H9 (cell line): ENCODE measurements at regions not wholly inside any gene's neighbourhood (a gene's known extent, or its start where the extent isn't known, plus 50 kb on each side); places are given as distances from the start of the nearest gene placed in this dataset.

Experiments
- DNase-seq: peaks from one replicate; pipeline ENCODE4 v3.0.0-alpha.2; 2017
- H2AFZ ChIP-seq: one replicate; pipeline ENCODE4 v1.6.1; 2013; ENCODE audit warnings: mild to moderate bottlenecking, low read length, control low read depth, moderate library complexity
- H2AK5ac ChIP-seq: 2 replicates; pipeline ENCODE4 v1.6.1; 2013; ENCODE audit warnings: low read length, control low read depth, mixed read lengths; ENCODE audit not compliant: insufficient read length
- H2BK120ac ChIP-seq: one replicate; pipeline ENCODE4 v1.6.1; 2013; ENCODE audit warnings: low read depth, mild to moderate bottlenecking, low read length, control low read depth, inconsistent platforms; ENCODE audit not compliant: poor library complexity, severe bottlenecking
- H2BK12ac ChIP-seq: 2 replicates; pipeline ENCODE4 v1.6.1; 2013; ENCODE audit warnings: low read length, control low read depth, mixed read lengths, low read depth; ENCODE audit not compliant: insufficient read length
- H2BK15ac ChIP-seq: 2 replicates; pipeline ENCODE4 v1.6.1; 2013; ENCODE audit warnings: low read depth, low read length, control low read depth
- H2BK20ac ChIP-seq: one replicate; pipeline ENCODE4 v1.6.1; 2013; ENCODE audit warnings: low read depth, mild to moderate bottlenecking, low read length, control low read depth, inconsistent platforms; ENCODE audit not compliant: poor library complexity, severe bottlenecking
- H2BK5ac ChIP-seq: 2 replicates; pipeline ENCODE4 v1.6.1; 2013; ENCODE audit warnings: low read length, control low read depth, mixed read lengths; ENCODE audit not compliant: insufficient read length
- H3K14ac ChIP-seq: 2 replicates; pipeline ENCODE4 v1.6.1; 2013; ENCODE audit warnings: low read length, control low read depth; ENCODE audit not compliant: insufficient read depth
- H3K18ac ChIP-seq: 2 replicates; pipeline ENCODE4 v1.6.1; 2013; ENCODE audit warnings: low read depth, mild to moderate bottlenecking, mixed read lengths, low read length, control low read depth; ENCODE audit not compliant: insufficient read length
- H3K23ac ChIP-seq: 2 replicates; pipeline ENCODE4 v1.6.1; 2013; ENCODE audit warnings: low read length, control low read depth, mixed read lengths, low read depth; ENCODE audit not compliant: insufficient read length
- H3K23me2 ChIP-seq: 2 replicates; pipeline ENCODE4 v1.6.1; 2013; ENCODE audit warnings: low read depth, mild to moderate bottlenecking, mixed read lengths, low read length, control low read depth; ENCODE audit not compliant: insufficient read length, poor library complexity, severe bottlenecking
- H3K27ac ChIP-seq: 2 replicates; pipeline ENCODE4 v1.5.1; 2013; ENCODE audit warnings: low read length, control low read depth, mixed read lengths, low read depth; ENCODE audit not compliant: insufficient read length
- H3K27me3 ChIP-seq: 2 replicates; pipeline ENCODE4 v1.6.1; 2013; ENCODE audit warnings: low read length, control low read depth, inconsistent platforms; ENCODE audit not compliant: insufficient read depth
- H3K4ac ChIP-seq: 2 replicates; pipeline ENCODE4 v1.6.1; 2013; ENCODE audit warnings: low read depth, mild to moderate bottlenecking, control low read depth, inconsistent platforms, low read length, moderate library complexity
- H3K4me1 ChIP-seq: 2 replicates; pipeline ENCODE4 v1.6.1; 2013; ENCODE audit warnings: low read length, control low read depth, inconsistent platforms; ENCODE audit not compliant: insufficient read depth
- H3K4me2 ChIP-seq: 2 replicates; pipeline ENCODE4 v1.6.1; 2013; ENCODE audit warnings: low read length, control low read depth, mixed read lengths; ENCODE audit not compliant: insufficient read length, insufficient read depth
- H3K56ac ChIP-seq: 2 replicates; pipeline ENCODE4 v1.6.1; 2013; ENCODE audit warnings: low read depth, mild to moderate bottlenecking, mixed read lengths, low read length, control low read depth; ENCODE audit not compliant: insufficient read length
- H3K79me1 ChIP-seq: 2 replicates; pipeline ENCODE4 v1.6.1; 2013; ENCODE audit warnings: low read depth, mild to moderate bottlenecking, moderate library complexity, low read length, control low read depth, inconsistent platforms; ENCODE audit not compliant: insufficient read depth, poor library complexity, severe bottlenecking
- H3K79me2 ChIP-seq: 2 replicates; pipeline ENCODE4 v1.6.1; 2013; ENCODE audit warnings: low read length, control low read depth, inconsistent platforms; ENCODE audit not compliant: insufficient read depth
- H3K9ac ChIP-seq: 2 replicates; pipeline ENCODE4 v1.6.1; 2013; ENCODE audit warnings: low read length, control low read depth, mixed read lengths; ENCODE audit not compliant: insufficient read length; ENCODE audit errors: extremely low read depth
- H3K9me3 ChIP-seq: one replicate; pipeline ENCODE4 v1.6.1; 2013; ENCODE audit warnings: low read depth, low read length, inconsistent platforms; ENCODE audit not compliant: control insufficient read depth
- H3T11ph ChIP-seq: one replicate; pipeline ENCODE4 v1.6.1; 2013; ENCODE audit warnings: mild to moderate bottlenecking, low read length, control low read depth, inconsistent platforms
- H4K20me1 ChIP-seq: one replicate; pipeline ENCODE4 v1.6.1; 2013; ENCODE audit not compliant: control insufficient read depth, insufficient read length, insufficient read depth
- H4K5ac ChIP-seq: 2 replicates; pipeline ENCODE4 v1.6.1; 2013; ENCODE audit warnings: low read depth, mild to moderate bottlenecking, mixed read lengths, low read length, control low read depth; ENCODE audit not compliant: insufficient read length
- H4K8ac ChIP-seq: replicated peaks from 2 replicates; pipeline ENCODE4 v1.6.1; 2013; ENCODE audit warnings: low read length, control low read depth, mixed read lengths, low read depth; ENCODE audit not compliant: insufficient read length
- H4K91ac ChIP-seq: 2 replicates; pipeline ENCODE4 v1.6.1; 2013; ENCODE audit warnings: low read depth, mild to moderate bottlenecking, moderate library complexity, mixed read lengths, low read length, control low read depth; ENCODE audit not compliant: insufficient read length
- H3K27ac Mint-ChIP-seq, 3 experiments: 2 replicates in 2 of 3; 3 replicates in 1 of 3; pipeline ENCODE4 v1.8.0; 2020 to 2021; ENCODE audit warnings: mixed read lengths in 3 of 3, mild to moderate bottlenecking in 1 of 3, moderate library complexity in 1 of 3
- H3K27me3 Mint-ChIP-seq: 2 replicates; pipeline ENCODE4 v1.8.0; 2021; ENCODE audit warnings: low read depth, mild to moderate bottlenecking, moderate library complexity, mixed read lengths
- H3K36me3 Mint-ChIP-seq, 3 experiments: 2 replicates in 2 of 3; 3 replicates in 1 of 3; pipeline ENCODE4 v1.8.0; 2020 to 2021; ENCODE audit warnings: low read depth in 3 of 3, mixed read lengths in 3 of 3; ENCODE audit not compliant: insufficient read depth in 1 of 3
- H3K4me1 Mint-ChIP-seq, 2 experiments: 2 replicates each; pipeline ENCODE4 v1.8.0; 2020; ENCODE audit warnings: mixed read lengths in 2 of 2
- H3K4me3 Mint-ChIP-seq, 2 experiments: 2 replicates in 1 of 2; 3 replicates in 1 of 2; pipeline ENCODE4 v1.8.0; 2020 to 2021; ENCODE audit warnings: mild to moderate bottlenecking in 2 of 2, mixed read lengths in 2 of 2, moderate library complexity in 1 of 2
- H3K9me3 Mint-ChIP-seq, 2 experiments: 2 replicates in 1 of 2; 3 replicates in 1 of 2; pipeline ENCODE4 v1.8.0; 2020; ENCODE audit warnings: mild to moderate bottlenecking in 2 of 2, mixed read lengths in 2 of 2, moderate library complexity in 1 of 2
- WGBS: extraction: QIAGEN DNeasy Blood & Tissue Kit; methylation state at CpG from one replicate; pipeline ENCODE4 v1.1.7; 2013; ENCODE audit warnings: missing lambda C conversion rate, low lambda C conversion rate, mixed read lengths; ENCODE audit not compliant: insufficient read length; ENCODE audit errors: extremely low coverage; 5-methylcytosine and 5-hydroxymethylcytosine counted together
- TF ChIP-seq, protein P1 (sequence below): fragments of 200-600 bp; sonication (generic); conservative IDR thresholded peaks from 3 replicates; pipeline ENCODE4 v1.8.0; 2021; ENCODE audit warnings: antibody characterized with exemption, mild to moderate bottlenecking

GRCh38 chr1:29698033-29698432 lies 461.7 kb downstream of the PTPRU start:
- Histone ChIP-seq H2BK20ac (no peak overlapping the region), H3K14ac (no peak overlapping the region), H2BK15ac (no peak overlapping the region), H3K9ac (no peak overlapping the region), H3T11ph (no peak overlapping the region), H3K23ac (no peak overlapping the region), H4K8ac (no peak overlapping the region), H3K56ac (no peak overlapping the region), H3K27ac (no peak overlapping the region), H3K79me2 (no peaks in the 10 kb centered on the region), H3K18ac (no peak overlapping the region), H2BK12ac (no peak overlapping the region), H2AFZ (no peak overlapping the region), H3K9me3 (no peaks in the 10 kb centered on the region), H2BK120ac (no peak overlapping the region), H4K91ac (no peak overlapping the region), H2BK5ac (no peak overlapping the region), H3K79me1 (no peaks in the 10 kb centered on the region), H3K4me2 (no peak overlapping the region), H3K27me3 (no peaks in the 10 kb centered on the region), H3K23me2 (no peaks in the 10 kb centered on the region), H3K4ac (no peak overlapping the region), H3K4me1 (no peaks in the 10 kb centered on the region), H4K5ac (no peak overlapping the region), H2AK5ac (no peak overlapping the region), H4K20me1 (no peaks in the 10 kb centered on the region)
- Mint-ChIP-seq H3K9me3 (peaks cover 5 to 8% of the 10 kb centered on the region in 2 experiments), H3K4me3 (no peak overlapping the region), H3K27me3 (no peaks in the 10 kb centered on the region; the same call in 1 of the 2 replicates), H3K4me1 (peaks cover 3 to 15% of the 10 kb centered on the region in 2 experiments), H3K36me3 (peaks cover 0 to 7% (median 4%) of the 10 kb centered on the region in 3 experiments; a peak in 2 of 7 replicates), H3K27ac (peak overlapping the region in 2 of 3 experiments; percentile 55 to 70; a peak in 3 of 7 replicates)
- TF ChIP-seq, protein P1, sequence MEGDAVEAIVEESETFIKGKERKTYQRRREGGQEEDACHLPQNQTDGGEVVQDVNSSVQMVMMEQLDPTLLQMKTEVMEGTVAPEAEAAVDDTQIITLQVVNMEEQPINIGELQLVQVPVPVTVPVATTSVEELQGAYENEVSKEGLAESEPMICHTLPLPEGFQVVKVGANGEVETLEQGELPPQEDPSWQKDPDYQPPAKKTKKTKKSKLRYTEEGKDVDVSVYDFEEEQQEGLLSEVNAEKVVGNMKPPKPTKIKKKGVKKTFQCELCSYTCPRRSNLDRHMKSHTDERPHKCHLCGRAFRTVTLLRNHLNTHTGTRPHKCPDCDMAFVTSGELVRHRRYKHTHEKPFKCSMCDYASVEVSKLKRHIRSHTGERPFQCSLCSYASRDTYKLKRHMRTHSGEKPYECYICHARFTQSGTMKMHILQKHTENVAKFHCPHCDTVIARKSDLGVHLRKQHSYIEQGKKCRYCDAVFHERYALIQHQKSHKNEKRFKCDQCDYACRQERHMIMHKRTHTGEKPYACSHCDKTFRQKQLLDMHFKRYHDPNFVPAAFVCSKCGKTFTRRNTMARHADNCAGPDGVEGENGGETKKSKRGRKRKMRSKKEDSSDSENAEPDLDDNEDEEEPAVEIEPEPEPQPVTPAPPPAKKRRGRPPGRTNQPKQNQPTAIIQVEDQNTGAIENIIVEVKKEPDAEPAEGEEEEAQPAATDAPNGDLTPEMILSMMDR = peak; percentile 69
- no CpG with 5 or more reads among the region's 7 CpGs for WGBS
- DNase-seq = peak; percentile 83
